HCT116 (cell line): ENCODE measurements at regions not wholly inside any gene's neighbourhood (a gene's known extent, or its start where the extent isn't known, plus 50 kb on each side); places are given as distances from the start of the nearest gene placed in this dataset.
A peak's percentile ranks its signal among the peaks of the same experiment; 100 is the strongest.
"Not testable (repeated sequence)": the region's sequence is repeated elsewhere in the genome, so short reads cannot be mapped to it uniquely, and the experiment has no call there.

Experiments used
- ATAC-seq: fragments of 200-7000 bp; cut with Tn5 transposase; 2 replicates; pipeline ENCODE4 v1.9.1; 2020; ENCODE audit warnings: mild to moderate bottlenecking, moderate library complexity
- BruUV-seq: library from RNA; stranded (reverse); fragments of 400-500 nt; replicated peaks from 2 replicates; lab custom pipeline; 2021; lab: Mats Ljungman, UMichigan
- CTCF ChIA-PET: fragments of 300-600 bp; sonication (Branson Sonifier 250); formaldehyde crosslinking; loops from one replicate; lab custom pipeline; 2021; ENCODE audit warnings: antibody characterized with exemption; lab: Charles Lee
- POLR2A ChIA-PET: fragments of 300-600, 350-600 bp; sonication (Branson Sonifier 250); formaldehyde crosslinking; loops from one replicate; lab custom pipeline; 2021; ENCODE audit warnings: antibody characterized with exemption; lab: Charles Lee
- RAD21 ChIA-PET, 2 experiments: fragments of 300-600 bp; sonication (Branson Sonifier 250); formaldehyde crosslinking; loops; one replicate each; lab custom pipeline; 2023; ENCODE audit warnings: low total read pairs in 2 of 2; ENCODE audit not compliant: uncharacterized antibody in 2 of 2, unreplicated experiment in 2 of 2, low non-redundant PET in 1 of 2; lab: Charles Lee
- DNase-seq: peaks from one replicate; pipeline ENCODE4 v3.0.0-alpha.2; 2010; ENCODE audit warnings: low read depth, low spot score
- H2AFZ ChIP-seq: fragments of 200-600 bp; shearing (Covaris generic), sonication (generic); 2 replicates; pipeline ENCODE4 v1.6.1; 2017; ENCODE audit warnings: low read depth, mixed run types, mixed read lengths, antibody characterized with exemption, low read length; ENCODE audit not compliant: poor library complexity, severe bottlenecking
- H3K27ac ChIP-seq: 2 replicates; pipeline ENCODE4 v1.5.1; 2012; ENCODE audit warnings: low read depth, low read length
- H3K27me3 ChIP-seq: fragments of 200-600 bp; sonication (generic); 2 replicates; pipeline ENCODE4 v1.6.1; 2016; ENCODE audit warnings: mixed run types, low read length, mixed read lengths; ENCODE audit not compliant: insufficient read depth
- H3K36me3 ChIP-seq, 2 experiments: fragments of 200-500 bp in 1 of 2; fragments of 200-600 bp in 1 of 2; sonication (Bioruptor generic) in 1 of 2; sonication (generic) in 1 of 2; 2 replicates each; pipeline versions ENCODE4 v1.5.1 to v1.6.1; 2014 to 2016; ENCODE audit warnings: low read length in 2 of 2, inconsistent platforms in 1 of 2, mixed read lengths in 1 of 2, mixed run types in 1 of 2; ENCODE audit not compliant: insufficient read depth in 2 of 2, control insufficient read depth in 1 of 2
- H3K4me1 ChIP-seq, 2 experiments: fragments of 200-600 bp in 1 of 2; sonication (generic) in 1 of 2; 2 replicates each; pipeline versions ENCODE4 v1.5.1 to v1.6.1; 2012 to 2017; ENCODE audit warnings: low read length in 2 of 2, inconsistent platforms in 1 of 2, mild to moderate bottlenecking in 1 of 2, mixed read lengths in 1 of 2, mixed run types in 1 of 2, moderate library complexity in 1 of 2; ENCODE audit not compliant: insufficient read depth in 2 of 2, control insufficient read depth in 1 of 2
- H3K4me2 ChIP-seq: fragments of 200-600 bp; sonication (generic); 2 replicates; pipeline ENCODE4 v1.6.1; 2017; ENCODE audit warnings: mixed run types, low read length, mixed read lengths
- H3K4me3 ChIP-seq, 2 experiments: fragments of 200-600 bp in 1 of 2; sonication (generic) in 1 of 2; replicated peaks in 1 of 2; 2 replicates each; pipeline ENCODE4 v1.5.1; 2011 to 2016; ENCODE audit warnings: low read length in 2 of 2, control low read depth in 1 of 2, low read depth in 1 of 2, mild to moderate bottlenecking in 1 of 2, mixed read lengths in 1 of 2, mixed run types in 1 of 2
- H3K79me2 ChIP-seq: fragments of 200-600 bp; sonication (generic); 2 replicates; pipeline ENCODE4 v1.6.1; 2017; ENCODE audit warnings: mild to moderate bottlenecking, mixed run types, low read length, moderate library complexity, mixed read lengths; ENCODE audit not compliant: insufficient read depth
- H3K9ac ChIP-seq: fragments of 200-600 bp; sonication (generic); 2 replicates; pipeline ENCODE4 v1.6.1; 2016; ENCODE audit warnings: low read length, mixed read lengths
- H3K9me2 ChIP-seq: fragments of 200-600 bp; sonication (generic), shearing (Covaris generic); 2 replicates; pipeline ENCODE4 v1.6.1; 2017; ENCODE audit warnings: mixed run types, mild to moderate bottlenecking, moderate library complexity; ENCODE audit not compliant: insufficient read depth
- H3K9me3 ChIP-seq, 2 experiments: fragments of 200-500 bp in 1 of 2; fragments of 200-600 bp in 1 of 2; sonication (Bioruptor generic) in 1 of 2; sonication (generic) in 1 of 2; 2 replicates each; pipeline ENCODE4 v1.6.1; 2014 to 2017; ENCODE audit warnings: low read length in 2 of 2, mixed read lengths in 2 of 2, inconsistent platforms in 1 of 2, low read depth in 1 of 2, mild to moderate bottlenecking in 1 of 2, mixed run types in 1 of 2, moderate library complexity in 1 of 2; ENCODE audit not compliant: control insufficient read depth in 1 of 2, insufficient read depth in 1 of 2
- H4K20me1 ChIP-seq: fragments of 200-600 bp; sonication (generic), shearing (Covaris generic); 2 replicates; pipeline ENCODE4 v1.6.1; 2017; ENCODE audit warnings: mixed run types, mild to moderate bottlenecking, moderate library complexity; ENCODE audit not compliant: insufficient read depth
- EGR1 ChIP-seq: IDR thresholded peaks from 2 replicates; pipeline ENCODE4 v1.6.1; 2012; ENCODE audit warnings: low read depth
- RAD21 ChIP-seq: IDR thresholded peaks from 2 replicates; pipeline ENCODE4 v1.6.1; 2012; ENCODE audit warnings: low read depth, mild to moderate bottlenecking
- intact Hi-C: fragments of 100-400 bp; cut with micrococcal nuclease; formaldehyde crosslinking; loops from 2 replicates; pipeline ENCODE4 v1.10.0; 2022
- TF ChIP-seq, protein P1 (sequence below), 3 experiments: fragments of 200-600 bp in 1 of 3; sonication (generic) in 1 of 3; IDR thresholded peaks in 2 of 3; conservative IDR thresholded peaks in 1 of 3; 2 replicates each; pipeline ENCODE4 v1.5.1; 2012 to 2017; ENCODE audit warnings: low read depth in 2 of 3, low read length in 2 of 3, antibody characterized with exemption in 1 of 3, borderline replicate concordance in 1 of 3, control low read depth in 1 of 3, mild to moderate bottlenecking in 1 of 3, mixed read lengths in 1 of 3, mixed run types in 1 of 3, moderate library complexity in 1 of 3; ENCODE audit not compliant: insufficient read depth in 1 of 3

- DNase-seq (peak; percentile 23), ATAC-seq (peak; percentile 67)
- H3K9me3 ChIP-seq, result no peaks in the 10 kb centered on the region
- H3K4me3 ChIP-seq, result no peak overlapping the region
- H2AFZ ChIP-seq, result no peak overlapping the region
- BruUV-seq, result no TSS peak
- ChIA-PET CTCF (interaction anchor here (0.7 to 1.9 kb wide), 13 partner anchors 9 to 1380 kb away, joined by 3 to 14 read pairs (median 5); no protein-coding TSS in a partner anchor), POLR2A (no interaction called here), RAD21 (interaction anchor here in 1 of 2 experiments (0.6 kb wide), 1 partner anchor 1534 kb away, joined by 4 read pairs; no protein-coding TSS in a partner anchor)
- H3K4me2 ChIP-seq, result no peak overlapping the region
- no peaks in the 10 kb centered on the region for H3K36me3 ChIP-seq
- H3K4me1 ChIP-seq, result no peaks in the 10 kb centered on the region
- H3K9ac ChIP-seq, result no peak overlapping the region
- no peak overlapping the region for H3K27ac ChIP-seq
- H3K9me2 ChIP-seq, result no peaks in the 10 kb centered on the region
- intact Hi-C loops, result loop anchor here (1.0 to 5.0 kb wide), 3 partner anchors 834 to 1381 kb away; no protein-coding TSS in a partner anchor
- H4K20me1 ChIP-seq, result no peaks in the 10 kb centered on the region
- TF ChIP-seq, protein P1, sequence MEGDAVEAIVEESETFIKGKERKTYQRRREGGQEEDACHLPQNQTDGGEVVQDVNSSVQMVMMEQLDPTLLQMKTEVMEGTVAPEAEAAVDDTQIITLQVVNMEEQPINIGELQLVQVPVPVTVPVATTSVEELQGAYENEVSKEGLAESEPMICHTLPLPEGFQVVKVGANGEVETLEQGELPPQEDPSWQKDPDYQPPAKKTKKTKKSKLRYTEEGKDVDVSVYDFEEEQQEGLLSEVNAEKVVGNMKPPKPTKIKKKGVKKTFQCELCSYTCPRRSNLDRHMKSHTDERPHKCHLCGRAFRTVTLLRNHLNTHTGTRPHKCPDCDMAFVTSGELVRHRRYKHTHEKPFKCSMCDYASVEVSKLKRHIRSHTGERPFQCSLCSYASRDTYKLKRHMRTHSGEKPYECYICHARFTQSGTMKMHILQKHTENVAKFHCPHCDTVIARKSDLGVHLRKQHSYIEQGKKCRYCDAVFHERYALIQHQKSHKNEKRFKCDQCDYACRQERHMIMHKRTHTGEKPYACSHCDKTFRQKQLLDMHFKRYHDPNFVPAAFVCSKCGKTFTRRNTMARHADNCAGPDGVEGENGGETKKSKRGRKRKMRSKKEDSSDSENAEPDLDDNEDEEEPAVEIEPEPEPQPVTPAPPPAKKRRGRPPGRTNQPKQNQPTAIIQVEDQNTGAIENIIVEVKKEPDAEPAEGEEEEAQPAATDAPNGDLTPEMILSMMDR (IDR thresholded peaks at IDR 0.05 in 2 of 3, conservative IDR thresholded peaks at IDR 0.05 in 1 of 3; ENCODE audit: borderline replicate concordance in 1 of 3, insufficient read depth in 1 of 3, low read depth in 2 of 3, low read length in 2 of 3), result peak; percentile 24 to 76 (median 71); a peak in 5 of 6 replicates
- TF ChIP-seq RAD21 (peak; percentile 68), EGR1 (no peak)
- no peaks in the 10 kb centered on the region for H3K79me2 ChIP-seq
- no peaks in the 10 kb centered on the region for H3K27me3 ChIP-seq
Observed at GRCh38 chr7:89623018-89623672, 531.1 kb upstream of the STEAP1 start.

DNA sequence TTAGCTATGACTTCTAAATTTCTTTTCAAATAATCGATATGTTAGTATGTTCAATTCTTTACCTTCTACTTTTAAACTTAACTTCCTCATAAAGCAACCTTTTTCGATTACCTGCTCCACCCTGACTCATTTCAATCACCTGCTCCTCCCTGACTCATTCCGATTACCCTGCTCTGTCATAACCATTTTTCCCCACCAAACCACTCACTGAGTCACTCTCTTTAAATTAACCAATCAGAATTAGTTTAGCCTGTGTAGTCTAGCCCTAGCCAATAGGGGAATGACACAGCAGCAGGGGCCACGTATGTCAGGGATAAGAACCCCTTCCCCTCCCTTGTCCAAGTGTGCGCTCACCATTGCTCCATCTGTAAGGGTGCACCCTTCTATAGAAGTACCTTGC is 530.1 kb upstream of the STEAP1 start:
- H4K20me1 ChIP-seq, RAD21 ChIA-PET, DNase-seq, H3K9ac ChIP-seq, H3K9me2 ChIP-seq, H2AFZ ChIP-seq, H3K27me3 ChIP-seq, POLR2A ChIA-PET, H3K9me3 ChIP-seq, H3K4me1 ChIP-seq, H3K27ac ChIP-seq, ATAC-seq, H3K36me3 ChIP-seq, H3K4me3 ChIP-seq, H3K79me2 ChIP-seq, BruUV-seq, H3K4me2 ChIP-seq: not testable (repeated sequence)
- CTCF ChIA-PET, result interaction anchor here (1.9 kb wide), 1 partner anchor 15 kb away, joined by 6 read pairs; no protein-coding TSS in a partner anchor
- intact Hi-C loops, result loop anchor here (5.0 kb wide), 1 partner anchor 1382 kb away; no protein-coding TSS in a partner anchor
